ENCODE measurements at regions not wholly inside any gene's neighbourhood (a gene's known extent, or its start where the extent isn't known, plus 50 kb on each side); places are given as distances from the start of the nearest gene placed in this dataset.

DNA sequence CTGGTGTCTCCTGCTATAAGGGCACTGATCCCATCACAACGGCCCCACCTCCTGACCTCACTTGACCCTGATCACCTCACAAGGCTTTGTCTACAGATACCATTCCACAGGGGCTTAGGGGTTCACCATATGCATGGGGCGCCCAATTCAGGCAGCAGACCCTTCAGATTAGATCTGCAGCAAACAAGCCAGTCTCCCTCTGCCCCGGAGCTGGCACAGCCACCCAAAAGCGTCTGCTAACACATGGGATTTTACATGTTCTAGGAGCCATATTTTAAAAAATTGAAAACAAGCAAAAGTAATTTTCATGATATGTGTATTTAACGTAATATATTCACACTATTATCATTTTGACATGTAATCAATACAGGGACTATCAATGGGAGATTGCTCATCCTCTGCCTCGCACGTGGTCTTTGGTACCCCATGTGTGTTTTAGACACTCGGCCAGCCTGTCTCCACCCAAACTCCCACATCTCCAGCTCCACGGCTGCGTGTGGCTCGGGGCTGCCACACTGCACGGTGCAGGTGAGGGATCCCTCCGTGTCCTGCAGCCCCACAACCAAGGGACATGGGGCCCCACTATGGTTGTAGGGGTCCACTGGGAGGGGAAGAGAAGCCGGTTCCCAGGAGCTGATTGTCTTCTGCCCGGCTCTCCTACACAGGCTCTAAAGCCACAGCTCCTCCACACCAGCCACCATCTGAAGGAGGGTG, 107.6 kb downstream of the RBFOX3 start:
- intact Hi-C loops (cut with DNase I; ENCODE audit: low total_unique reads), result no loop called here
- no peak for DNase-seq (ENCODE audit: low spot score in 2 of 2)
- TF ChIP-seq CTCF (IDR thresholded peaks at IDR 0.05) (no peak), POLR2A (IDR thresholded peaks at IDR 0.05) (no peak)
- WGBS, 2 donors, result 80 to 82% methylated on average over 15 of the region's 15 CpGs
- H3K4me3 ChIP-seq (ENCODE audit: low read depth, poor library complexity, severe bottlenecking), result no peak overlapping the region

DNA sequence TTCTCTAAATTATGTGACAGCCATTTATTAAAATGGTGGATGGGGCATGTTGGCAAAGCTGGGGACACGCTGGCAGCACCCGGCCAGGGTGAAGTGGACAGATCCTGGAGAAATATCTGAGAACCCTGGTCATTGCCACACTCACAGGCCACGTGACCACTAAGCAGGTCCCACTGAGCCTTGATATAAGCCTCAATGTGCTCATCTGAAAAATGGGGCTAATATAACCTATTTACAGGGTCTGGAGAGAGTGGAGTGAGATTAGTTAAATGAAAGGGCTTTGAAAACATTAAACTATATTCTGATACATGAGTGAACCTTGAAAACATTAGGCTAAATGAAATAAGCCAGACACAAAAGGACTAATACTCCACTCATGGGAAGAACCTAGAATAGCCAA, 108.9 kb downstream of the RBFOX3 start:
- H3K4me3 ChIP-seq (ENCODE audit: low read depth, poor library complexity, severe bottlenecking), result no peak overlapping the region
- WGBS, 2 donors, result 85 to 93% methylated on average over 3 of the region's 3 CpGs
- no peak for DNase-seq (ENCODE audit: low spot score in 2 of 2)
- TF ChIP-seq POLR2A (IDR thresholded peaks at IDR 0.05) (no peak), CTCF (IDR thresholded peaks at IDR 0.05) (no peak)
- intact Hi-C loops (cut with DNase I; ENCODE audit: low total_unique reads), result no loop called here

- no peak overlapping the region for H3K4me3 ChIP-seq (ENCODE audit: low read depth, poor library complexity, severe bottlenecking)
- DNase-seq (ENCODE audit: low spot score in 2 of 2), result no peak
- intact Hi-C loops (cut with DNase I; ENCODE audit: low total_unique reads), result no loop called here
- TF ChIP-seq POLR2A (IDR thresholded peaks at IDR 0.05) (no peak), CTCF (IDR thresholded peaks at IDR 0.05) (no peak)
- WGBS, 2 donors, result 31 to 36% methylated on average over 23 of the region's 23 CpGs
Measured at GRCh38 chr17:79500745-79501618, 109.9 kb downstream of the RBFOX3 start.

DNA sequence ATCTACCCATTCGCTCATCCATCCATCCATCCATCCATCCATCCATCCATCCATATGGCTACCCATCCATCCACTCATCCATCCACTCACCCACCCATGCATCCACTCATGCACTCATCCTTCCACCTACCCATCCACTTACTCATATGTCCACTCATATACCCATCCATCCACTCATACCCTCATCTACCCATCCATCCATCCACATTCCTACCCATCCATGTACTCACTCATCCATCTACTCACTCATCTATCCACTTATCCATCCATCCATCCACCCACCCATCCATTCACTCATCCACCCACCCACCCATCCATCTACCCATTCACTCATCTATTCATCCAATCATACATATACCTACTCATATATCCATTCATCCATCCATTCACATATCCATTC, 112.0 kb downstream of the RBFOX3 start:
- intact Hi-C loops (cut with DNase I; ENCODE audit: low total_unique reads), result no loop called here
- no peak overlapping the region for H3K4me3 ChIP-seq (ENCODE audit: low read depth, poor library complexity, severe bottlenecking)
- no peak for TF ChIP-seq CTCF (IDR thresholded peaks at IDR 0.05)
- TF ChIP-seq POLR2A (IDR thresholded peaks at IDR 0.05), result no peak
- no peak for DNase-seq (ENCODE audit: low spot score in 2 of 2)
- WGBS, 2 donors, result 0 to 2% methylated on average over 1 of the region's 1 CpG

GRCh38 chr17:79497777-79498348, 113.0 kb downstream of the RBFOX3 start:
- no peak for TF ChIP-seq POLR2A (IDR thresholded peaks at IDR 0.05)
- no peak for TF ChIP-seq CTCF (IDR thresholded peaks at IDR 0.05)
- 67 to 70% methylated on average over 4 of the region's 4 CpGs for WGBS, 2 donors

More at GRCh38 chr17:79497777-79498348, 113.0 kb downstream of the RBFOX3 start:
- no peak overlapping the region for H3K4me3 ChIP-seq (ENCODE audit: low read depth, poor library complexity, severe bottlenecking)
- DNase-seq (ENCODE audit: low spot score in 2 of 2), result no peak
- intact Hi-C loops (cut with DNase I; ENCODE audit: low total_unique reads), result no loop called here
